ENCODE measurements at regions not wholly inside any gene's neighbourhood (a gene's known extent, or its start where the extent isn't known, plus 50 kb on each side); places are given as distances from the start of the nearest gene placed in this dataset.

DNA sequence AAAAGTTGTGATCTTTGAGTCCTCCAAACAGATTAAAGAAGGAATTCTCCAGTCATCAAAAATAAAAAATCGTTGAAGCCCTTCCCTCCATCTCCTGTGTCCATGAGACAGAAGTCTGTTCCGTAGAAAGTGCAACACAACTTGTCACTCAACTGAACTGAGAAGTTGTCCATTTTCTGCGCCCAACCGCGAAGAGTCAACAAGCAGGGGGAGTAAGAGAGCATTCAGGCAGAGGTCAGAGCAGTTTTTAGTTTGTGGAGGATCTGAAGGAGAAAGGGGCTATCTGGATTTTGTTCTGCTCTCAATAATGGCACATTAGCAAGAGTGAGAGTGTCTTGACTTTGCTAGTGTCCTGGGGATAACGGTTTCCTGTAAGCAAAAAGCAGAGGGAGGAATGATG is 303.9 kb downstream of the ICE1 start:
- Histone ChIP-seq H2BK15ac (ENCODE audit: low read depth, low read length) (no peak overlapping the region), H2BK5ac (ENCODE audit: insufficient read length, low read length) (no peak overlapping the region), H3K79me1 (ENCODE audit: insufficient read depth, low read depth, low read length, poor library complexity, severe bottlenecking) (no peaks in the 10 kb centered on the region), H3K9me3 (ENCODE audit: control insufficient read depth, low read depth, low read length) (no peaks in the 10 kb centered on the region), H2BK12ac (ENCODE audit: insufficient read length, low read depth, low read length) (no peak overlapping the region), H3K23ac (ENCODE audit: insufficient read length, low read depth, low read length) (no peak overlapping the region), H2BK120ac (ENCODE audit: low read depth, low read length, poor library complexity, severe bottlenecking) (no peak overlapping the region), H3K23me2 (ENCODE audit: insufficient read length, low read depth, low read length, poor library complexity, severe bottlenecking) (no peaks in the 10 kb centered on the region), H3K18ac (ENCODE audit: insufficient read length, low read depth, low read length) (no peak overlapping the region), H3K9ac (ENCODE audit: extremely low read depth, insufficient read length, low read length) (no peak overlapping the region), H3K27me3 (ENCODE audit: insufficient read depth, low read length) (no peaks in the 10 kb centered on the region), H4K20me1 (ENCODE audit: control insufficient read depth, insufficient read depth, insufficient read length) (no peaks in the 10 kb centered on the region), H2AFZ (ENCODE audit: low read length) (no peak overlapping the region), H3T11ph (ENCODE audit: low read length) (no peak overlapping the region), H4K5ac (ENCODE audit: insufficient read length, low read depth, low read length) (no peak overlapping the region), H3K14ac (ENCODE audit: insufficient read depth, low read length) (no peak overlapping the region), H3K4me1 (ENCODE audit: insufficient read depth, low read length) (no peaks in the 10 kb centered on the region), H3K56ac (ENCODE audit: insufficient read length, low read depth, low read length) (no peak overlapping the region), H3K4ac (ENCODE audit: low read depth, low read length) (no peak overlapping the region), H2BK20ac (ENCODE audit: low read depth, low read length, poor library complexity, severe bottlenecking) (no peak overlapping the region), H4K8ac (replicated peaks; ENCODE audit: insufficient read length, low read depth, low read length) (no peak overlapping the region), H4K91ac (ENCODE audit: insufficient read length, low read depth, low read length) (no peak overlapping the region), H3K27ac (ENCODE audit: insufficient read length, low read depth, low read length) (no peak overlapping the region), H3K4me2 (ENCODE audit: insufficient read depth, insufficient read length, low read length) (no peak overlapping the region), H2AK5ac (ENCODE audit: insufficient read length, low read length) (no peak overlapping the region), H3K79me2 (ENCODE audit: insufficient read depth, low read length) (no peaks in the 10 kb centered on the region)
- Mint-ChIP-seq H3K27me3 (ENCODE audit: low read depth) (no peaks in the 10 kb centered on the region; the same call in 1 of the 2 replicates), H3K4me1 (peaks cover 0 to 2% of the 10 kb centered on the region in 2 experiments; a peak in 2 of 4 replicates), H3K27ac (no peak overlapping the region), H3K4me3 (no peak overlapping the region), H3K9me3 (peaks cover 11 to 15% of the 10 kb centered on the region in 2 experiments; a peak in 4 of 5 replicates), H3K36me3 (ENCODE audit: insufficient read depth in 1 of 3, low read depth in 3 of 3) (peaks cover 9 to 12% (median 9%) of the 10 kb centered on the region in 3 experiments; a peak in 6 of 7 replicates)
- no peak for DNase-seq
- TF ChIP-seq, protein P1, sequence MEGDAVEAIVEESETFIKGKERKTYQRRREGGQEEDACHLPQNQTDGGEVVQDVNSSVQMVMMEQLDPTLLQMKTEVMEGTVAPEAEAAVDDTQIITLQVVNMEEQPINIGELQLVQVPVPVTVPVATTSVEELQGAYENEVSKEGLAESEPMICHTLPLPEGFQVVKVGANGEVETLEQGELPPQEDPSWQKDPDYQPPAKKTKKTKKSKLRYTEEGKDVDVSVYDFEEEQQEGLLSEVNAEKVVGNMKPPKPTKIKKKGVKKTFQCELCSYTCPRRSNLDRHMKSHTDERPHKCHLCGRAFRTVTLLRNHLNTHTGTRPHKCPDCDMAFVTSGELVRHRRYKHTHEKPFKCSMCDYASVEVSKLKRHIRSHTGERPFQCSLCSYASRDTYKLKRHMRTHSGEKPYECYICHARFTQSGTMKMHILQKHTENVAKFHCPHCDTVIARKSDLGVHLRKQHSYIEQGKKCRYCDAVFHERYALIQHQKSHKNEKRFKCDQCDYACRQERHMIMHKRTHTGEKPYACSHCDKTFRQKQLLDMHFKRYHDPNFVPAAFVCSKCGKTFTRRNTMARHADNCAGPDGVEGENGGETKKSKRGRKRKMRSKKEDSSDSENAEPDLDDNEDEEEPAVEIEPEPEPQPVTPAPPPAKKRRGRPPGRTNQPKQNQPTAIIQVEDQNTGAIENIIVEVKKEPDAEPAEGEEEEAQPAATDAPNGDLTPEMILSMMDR (conservative IDR thresholded peaks at IDR 0.05): peak; percentile 44
- no CpG with 5 or more reads among the region's 6 CpGs for WGBS (ENCODE audit: extremely low coverage, insufficient read length, low lambda C conversion rate)
